ENCODE measurements at regions not wholly inside any gene's neighbourhood (a gene's known extent, or its start where the extent isn't known, plus 50 kb on each side); places are given as distances from the start of the nearest gene placed in this dataset.

GRCh38 chr16:76612497-76612896 lies 335.3 kb downstream of the CNTNAP4 start:
- DNase-seq (ENCODE audit: insufficient read length, low spot score) (no peak), FAIRE-seq (no peak)

- no peak for DNase-seq (ENCODE audit: insufficient read length, low spot score)
- no peak for FAIRE-seq
Observed at GRCh38 chr16:76614269-76614668, 337.1 kb downstream of the CNTNAP4 start.

- FAIRE-seq (no peak), DNase-seq (ENCODE audit: insufficient read length, low spot score) (no peak)
Observed at GRCh38 chr16:76622876-76623275, 345.7 kb downstream of the CNTNAP4 start.

- DNase-seq (ENCODE audit: insufficient read length, low spot score) (no peak), FAIRE-seq (no peak)
Observed at GRCh38 chr16:76634847-76635697, 357.9 kb downstream of the CNTNAP4 start.

GRCh38 chr16:76639685-76640289 lies 362.6 kb downstream of the CNTNAP4 start:
- no peak for FAIRE-seq
- DNase-seq (ENCODE audit: insufficient read length, low spot score): no peak

- no peak for FAIRE-seq
- no peak for DNase-seq (ENCODE audit: insufficient read length, low spot score)
Observed at GRCh38 chr16:76650582-76650981, 373.4 kb downstream of the CNTNAP4 start.

GRCh38 chr16:76653390-76654026 lies 376.3 kb downstream of the CNTNAP4 start:
- no peak for DNase-seq (ENCODE audit: insufficient read length, low spot score)
- no peak for FAIRE-seq

GRCh38 chr16:76654088-76654820 lies 377.1 kb downstream of the CNTNAP4 start:
- DNase-seq (ENCODE audit: insufficient read length, low spot score) (no peak), FAIRE-seq (no peak)

GRCh38 chr16:76656994-76657393 lies 379.8 kb downstream of the CNTNAP4 start:
- FAIRE-seq: no peak
- no peak for DNase-seq (ENCODE audit: insufficient read length, low spot score)

GRCh38 chr16:76661691-76662235 lies 384.6 kb downstream of the CNTNAP4 start:
- FAIRE-seq: no peak
- DNase-seq (ENCODE audit: insufficient read length, low spot score): no peak

- DNase-seq (ENCODE audit: insufficient read length, low spot score) (no peak), FAIRE-seq (no peak)
Observed at GRCh38 chr16:76665571-76666275, 388.5 kb downstream of the CNTNAP4 start.

GRCh38 chr16:76668207-76668725 lies 391.1 kb downstream of the CNTNAP4 start:
- FAIRE-seq (no peak), DNase-seq (ENCODE audit: insufficient read length, low spot score) (no peak)

GRCh38 chr16:76669288-76669687 lies 392.1 kb downstream of the CNTNAP4 start:
- no peak for DNase-seq (ENCODE audit: insufficient read length, low spot score)
- FAIRE-seq: no peak

GRCh38 chr16:76670125-76670857 lies 393.1 kb downstream of the CNTNAP4 start:
- DNase-seq (ENCODE audit: insufficient read length, low spot score) (no peak), FAIRE-seq (no peak)

- DNase-seq (ENCODE audit: insufficient read length, low spot score) (no peak), FAIRE-seq (no peak)
Observed at GRCh38 chr16:76676356-76676755, 399.2 kb downstream of the CNTNAP4 start.

- no peak for FAIRE-seq
- DNase-seq (ENCODE audit: insufficient read length, low spot score): no peak
Observed at GRCh38 chr16:76681296-76681695, 404.1 kb downstream of the CNTNAP4 start.

- FAIRE-seq (no peak), DNase-seq (ENCODE audit: insufficient read length, low spot score) (no peak)
Observed at GRCh38 chr16:76683051-76683450, 405.9 kb downstream of the CNTNAP4 start.

GRCh38 chr16:76696876-76697275 lies 419.7 kb downstream of the CNTNAP4 start:
- DNase-seq (ENCODE audit: insufficient read length, low spot score) (no peak), FAIRE-seq (no peak)

- no peak for FAIRE-seq
Observed at GRCh38 chr16:76705892-76706291, 428.7 kb downstream of the CNTNAP4 start.

More at GRCh38 chr16:76705892-76706291, 428.7 kb downstream of the CNTNAP4 start:
- DNase-seq (ENCODE audit: insufficient read length, low spot score): no peak
